CD4-positive, alpha-beta memory T cell (primary cell): ENCODE measurements at regions not wholly inside any gene's neighbourhood (a gene's known extent, or its start where the extent isn't known, plus 50 kb on each side); places are given as distances from the start of the nearest gene placed in this dataset.

Experiments used
- CTCF ChIA-PET: fragments of 350-600 bp; sonication (Branson Sonifier 250); formaldehyde crosslinking; loops from one replicate; lab custom pipeline; 2021; ENCODE audit warnings: inconsistent platforms; ENCODE audit not compliant: partially characterized antibody; lab: Charles Lee
- POLR2A ChIA-PET: fragments of 350-600 bp; sonication (Branson Sonifier 250); formaldehyde crosslinking; loops from one replicate; lab custom pipeline; 2021; ENCODE audit not compliant: partially characterized antibody; lab: Charles Lee
- DNase-seq, 5 donors: peaks; one replicate each; pipeline versions ENCODE4 v3.0.0 to v3.0.0-alpha.2; 2020 to 2022; ENCODE audit warnings: mixed read lengths in 1 of 5
- H3K27ac ChIP-seq: one replicate; pipeline ENCODE4 v1.7.0; 2013; ENCODE audit warnings: low read depth, low read length
- H3K27me3 ChIP-seq: 2 replicates; pipeline ENCODE4 v1.7.0; 2013; ENCODE audit warnings: mild to moderate bottlenecking, low read length, moderate library complexity; ENCODE audit not compliant: insufficient read depth
- H3K36me3 ChIP-seq: 2 replicates; pipeline ENCODE4 v1.7.0; 2013; ENCODE audit warnings: mild to moderate bottlenecking, low read length, moderate library complexity; ENCODE audit not compliant: insufficient read depth
- H3K4me1 ChIP-seq: 2 replicates; pipeline ENCODE4 v1.7.0; 2013; ENCODE audit warnings: mild to moderate bottlenecking, low read length, moderate library complexity; ENCODE audit not compliant: insufficient read depth
- H3K4me3 ChIP-seq, 2 donors: one replicate each; pipeline ENCODE4 v1.7.0; 2013; ENCODE audit warnings: low read length in 2 of 2, mild to moderate bottlenecking in 1 of 2
- H3K9me3 ChIP-seq, 2 donors: one replicate each; pipeline ENCODE4 v1.7.0; 2013; ENCODE audit warnings: low read length in 2 of 2, control low read depth in 1 of 2; ENCODE audit not compliant: control insufficient read depth in 1 of 2
- H3K27ac Mint-ChIP-seq, 7 donors: one replicate each; pipeline ENCODE4 v1.8.0; 2020 to 2021; ENCODE audit warnings: mixed read lengths in 7 of 7, mild to moderate bottlenecking in 6 of 7, inconsistent platforms in 3 of 7, moderate library complexity in 3 of 7
- H3K27me3 Mint-ChIP-seq, 2 donors: one replicate each; pipeline ENCODE4 v1.8.0; 2020 to 2021; ENCODE audit warnings: mixed read lengths in 2 of 2
- H3K36me3 Mint-ChIP-seq, 2 donors: one replicate each; pipeline ENCODE4 v1.8.0; 2020 to 2021; ENCODE audit warnings: mixed read lengths in 2 of 2, inconsistent platforms in 1 of 2, mild to moderate bottlenecking in 1 of 2
- H3K4me1 Mint-ChIP-seq, 4 donors: one replicate each; pipeline ENCODE4 v1.8.0; 2020 to 2021; ENCODE audit warnings: mixed read lengths in 4 of 4, mild to moderate bottlenecking in 1 of 4
- H3K4me3 Mint-ChIP-seq, 8 donors: one replicate each; pipeline ENCODE4 v1.8.0; 2020 to 2021; ENCODE audit warnings: mixed read lengths in 8 of 8, mild to moderate bottlenecking in 7 of 8, moderate library complexity in 6 of 8, inconsistent platforms in 3 of 8
- H3K9me3 Mint-ChIP-seq, 8 donors: one replicate each; pipeline ENCODE4 v1.8.0; 2020 to 2021; ENCODE audit warnings: mixed read lengths in 8 of 8, mild to moderate bottlenecking in 5 of 8, inconsistent platforms in 3 of 8, moderate library complexity in 1 of 8
- intact Hi-C: fragments of 100-400 bp; cut with micrococcal nuclease; formaldehyde crosslinking; loops from one replicate; pipeline ENCODE4 v1.15.1; 2023

- Mint-ChIP-seq H3K4me1 (no peaks in the 10 kb centered on the region), H3K9me3 (peaks cover 0 to 31% (median 3%) of the 10 kb centered on the region in 8 donors), H3K4me3 (no peak overlapping the region), H3K27me3 (no peaks in the 10 kb centered on the region), H3K27ac (no peak overlapping the region), H3K36me3 (no peaks in the 10 kb centered on the region)
- ChIA-PET CTCF (no interaction called here), POLR2A (no interaction called here)
- DNase-seq = no peak
- intact Hi-C loops = no loop called here
- H3K4me1 ChIP-seq = no peaks in the 10 kb centered on the region
- H3K9me3 ChIP-seq = no peaks in the 10 kb centered on the region
- no peaks in the 10 kb centered on the region for H3K27me3 ChIP-seq
- no peak overlapping the region for H3K4me3 ChIP-seq
- no peak overlapping the region for H3K27ac ChIP-seq
- no peaks in the 10 kb centered on the region for H3K36me3 ChIP-seq
Measured at GRCh38 chr17:54117452-54117851, 294.7 kb downstream of the KIF2B start.

- Mint-ChIP-seq H3K9me3 (peaks cover 2 to 50% (median 24%) of the 10 kb centered on the region in 8 donors), H3K27ac (no peak overlapping the region), H3K4me3 (no peak overlapping the region), H3K27me3 (no peaks in the 10 kb centered on the region), H3K36me3 (no peaks in the 10 kb centered on the region), H3K4me1 (no peaks in the 10 kb centered on the region)
- H3K4me3 ChIP-seq = no peak overlapping the region
- H3K27me3 ChIP-seq = no peaks in the 10 kb centered on the region
- no peak for DNase-seq
- no peak overlapping the region for H3K27ac ChIP-seq
- CTCF ChIA-PET = no interaction called here
- H3K9me3 ChIP-seq = no peaks in the 10 kb centered on the region
- H3K4me1 ChIP-seq = no peaks in the 10 kb centered on the region
- intact Hi-C loops = no loop called here
- POLR2A ChIA-PET = no interaction called here
- no peaks in the 10 kb centered on the region for H3K36me3 ChIP-seq
Measured at GRCh38 chr17:54124456-54124855, 301.7 kb downstream of the KIF2B start.

- no peak overlapping the region for H3K27ac ChIP-seq
- intact Hi-C loops = no loop called here
- Mint-ChIP-seq H3K27ac (no peak overlapping the region), H3K9me3 (peaks cover 0 to 11% (median 0%) of the 10 kb centered on the region in 8 donors), H3K4me3 (no peak overlapping the region), H3K27me3 (no peaks in the 10 kb centered on the region), H3K4me1 (no peaks in the 10 kb centered on the region), H3K36me3 (no peaks in the 10 kb centered on the region)
- H3K9me3 ChIP-seq = no peaks in the 10 kb centered on the region
- no peak for DNase-seq
- H3K27me3 ChIP-seq = no peaks in the 10 kb centered on the region
- ChIA-PET CTCF (no interaction called here), POLR2A (no interaction called here)
- no peak overlapping the region for H3K4me3 ChIP-seq
- no peaks in the 10 kb centered on the region for H3K4me1 ChIP-seq
- no peaks in the 10 kb centered on the region for H3K36me3 ChIP-seq
Measured at GRCh38 chr17:54153423-54153822, 330.7 kb downstream of the KIF2B start.

GRCh38 chr17:54157542-54157941, 334.8 kb downstream of the KIF2B start:
- CTCF ChIA-PET = no interaction called here
- intact Hi-C loops = no loop called here
- DNase-seq = no peak
- H3K36me3 ChIP-seq = no peaks in the 10 kb centered on the region
- H3K4me3 Mint-ChIP-seq = no peak overlapping the region
- no peak overlapping the region for H3K27ac Mint-ChIP-seq
- no peaks in the 10 kb centered on the region for H3K27me3 ChIP-seq
- no peaks in the 10 kb centered on the region for H3K36me3 Mint-ChIP-seq
- H3K9me3 Mint-ChIP-seq = peaks cover 0 to 15% (median 5%) of the 10 kb centered on the region in 8 donors
- H3K9me3 ChIP-seq = no peaks in the 10 kb centered on the region
- no peaks in the 10 kb centered on the region for H3K27me3 Mint-ChIP-seq
- no peak overlapping the region for H3K27ac ChIP-seq
- POLR2A ChIA-PET = no interaction called here
- H3K4me1 ChIP-seq = no peaks in the 10 kb centered on the region
- H3K4me1 Mint-ChIP-seq = no peaks in the 10 kb centered on the region
- H3K4me3 ChIP-seq = no peak overlapping the region

GRCh38 chr17:54172096-54172984, 349.6 kb downstream of the KIF2B start:
- Histone ChIP-seq H3K9me3 (no peaks in the 10 kb centered on the region), H3K4me3 (no peak overlapping the region), H3K4me1 (no peaks in the 10 kb centered on the region), H3K27me3 (no peaks in the 10 kb centered on the region), H3K27ac (no peak overlapping the region), H3K36me3 (no peaks in the 10 kb centered on the region)
- CTCF ChIA-PET = no interaction called here
- H3K27me3 Mint-ChIP-seq = no peaks in the 10 kb centered on the region
- POLR2A ChIA-PET = no interaction called here
- intact Hi-C loops = no loop called here
- H3K4me1 Mint-ChIP-seq = no peaks in the 10 kb centered on the region
- no peaks in the 10 kb centered on the region for H3K36me3 Mint-ChIP-seq
- DNase-seq = no peak
- H3K4me3 Mint-ChIP-seq = no peak overlapping the region
- no peak overlapping the region for H3K27ac Mint-ChIP-seq
- peaks cover 0 to 5% (median under 1%) of the 10 kb centered on the region in 8 donors for H3K9me3 Mint-ChIP-seq

GRCh38 chr17:54172985-54173316, 350.2 kb downstream of the KIF2B start:
- no peaks in the 10 kb centered on the region for H3K4me1 ChIP-seq
- H3K4me3 Mint-ChIP-seq = no peak overlapping the region
- H3K4me3 ChIP-seq = no peak overlapping the region
- ChIA-PET CTCF (no interaction called here), POLR2A (no interaction called here)
- no peaks in the 10 kb centered on the region for H3K27me3 Mint-ChIP-seq
- peaks cover 0 to 6% (median 1%) of the 10 kb centered on the region in 8 donors for H3K9me3 Mint-ChIP-seq
- DNase-seq = no peak
- H3K36me3 ChIP-seq = no peaks in the 10 kb centered on the region
- no peaks in the 10 kb centered on the region for H3K9me3 ChIP-seq
- H3K27me3 ChIP-seq = no peaks in the 10 kb centered on the region
- intact Hi-C loops = no loop called here
- H3K36me3 Mint-ChIP-seq = no peaks in the 10 kb centered on the region
- H3K4me1 Mint-ChIP-seq = no peaks in the 10 kb centered on the region
- H3K27ac ChIP-seq = no peak overlapping the region
- H3K27ac Mint-ChIP-seq = no peak overlapping the region

- intact Hi-C loops = no loop called here
- no peaks in the 10 kb centered on the region for H3K27me3 Mint-ChIP-seq
- no peaks in the 10 kb centered on the region for H3K4me1 ChIP-seq
- H3K4me3 Mint-ChIP-seq = no peak overlapping the region
- H3K36me3 ChIP-seq = no peaks in the 10 kb centered on the region
- no peaks in the 10 kb centered on the region for H3K9me3 ChIP-seq
- no peaks in the 10 kb centered on the region for H3K4me1 Mint-ChIP-seq
- ChIA-PET POLR2A (no interaction called here), CTCF (no interaction called here)
- no peak overlapping the region for H3K27ac Mint-ChIP-seq
- peaks cover 0 to 7% (median 2%) of the 10 kb centered on the region in 8 donors for H3K9me3 Mint-ChIP-seq
- DNase-seq = no peak
- H3K4me3 ChIP-seq = no peak overlapping the region
- no peaks in the 10 kb centered on the region for H3K27me3 ChIP-seq
- no peak overlapping the region for H3K27ac ChIP-seq
- H3K36me3 Mint-ChIP-seq = no peaks in the 10 kb centered on the region
Measured at GRCh38 chr17:54177606-54178308, 355.0 kb downstream of the KIF2B start.
